Naive thymus-derived CD4-positive, alpha-beta T cell (primary cell): ENCODE measurements at regions not wholly inside any gene's neighbourhood (a gene's known extent, or its start where the extent isn't known, plus 50 kb on each side); places are given as distances from the start of the nearest gene placed in this dataset.

Experiments
- ATAC-seq: fragments of 150-1000 bp; cut with Tn5 transposase; 2 replicates; pipeline ENCODE4 v1.10.0; 2021; ENCODE audit warnings: mild to moderate bottlenecking, moderate library complexity
- CTCF ChIA-PET: fragments of 350-600 bp; sonication (Branson Sonifier 250); formaldehyde crosslinking; loops from one replicate; lab custom pipeline; 2021; ENCODE audit warnings: antibody characterized with exemption; lab: Charles Lee
- POLR2A ChIA-PET: fragments of 350-600 bp; sonication (Branson Sonifier 250); formaldehyde crosslinking; loops from one replicate; lab custom pipeline; 2021; ENCODE audit warnings: antibody characterized with exemption, inconsistent platforms; lab: Charles Lee
- DNase-seq, 9 donors: peaks; one replicate each; pipeline versions ENCODE4 v3.0.0 to v3.0.0-alpha.2; 2020 to 2022; ENCODE audit warnings: mixed read lengths in 1 of 9
- H3K27ac ChIP-seq: one replicate; pipeline ENCODE4 v1.7.0; 2013; ENCODE audit warnings: mild to moderate bottlenecking, low read depth, low read length, moderate library complexity
- H3K27me3 ChIP-seq, 2 donors: one replicate each; pipeline ENCODE4 v1.7.0; 2013; ENCODE audit warnings: low read length in 2 of 2, mild to moderate bottlenecking in 2 of 2, moderate library complexity in 2 of 2; ENCODE audit not compliant: control insufficient read depth in 2 of 2, insufficient read depth in 2 of 2
- H3K36me3 ChIP-seq, 3 experiments: 1 replicate in 2 of 3; 2 replicates in 1 of 3; pipeline ENCODE4 v1.7.0; 2013; ENCODE audit warnings: low read length in 3 of 3, mild to moderate bottlenecking in 3 of 3, moderate library complexity in 1 of 3; ENCODE audit not compliant: insufficient read depth in 3 of 3, control insufficient read depth in 2 of 3
- H3K4me1 ChIP-seq, 2 donors: one replicate each; pipeline ENCODE4 v1.7.0; 2013; ENCODE audit warnings: low read length in 2 of 2, mild to moderate bottlenecking in 2 of 2, moderate library complexity in 1 of 2; ENCODE audit not compliant: control insufficient read depth in 2 of 2, insufficient read depth in 2 of 2
- H3K4me3 ChIP-seq: 2 replicates; pipeline ENCODE4 v1.7.0; 2013; ENCODE audit warnings: mild to moderate bottlenecking, low read length
- H3K9me3 ChIP-seq, 3 experiments: 1 replicate in 2 of 3; 2 replicates in 1 of 3; pipeline ENCODE4 v1.7.0; 2013; ENCODE audit warnings: low read length in 3 of 3; ENCODE audit not compliant: control insufficient read depth in 2 of 3
- H3K27ac Mint-ChIP-seq, 9 donors: one replicate each; pipeline ENCODE4 v1.8.0; 2020 to 2022; ENCODE audit warnings: mixed read lengths in 9 of 9, mild to moderate bottlenecking in 8 of 9, moderate library complexity in 5 of 9, inconsistent platforms in 2 of 9
- H3K27me3 Mint-ChIP-seq, 5 donors: one replicate each; pipeline ENCODE4 v1.8.0; 2021 to 2022; ENCODE audit warnings: mixed read lengths in 5 of 5, mild to moderate bottlenecking in 1 of 5
- H3K36me3 Mint-ChIP-seq, 5 donors: one replicate each; pipeline ENCODE4 v1.8.0; 2020 to 2022; ENCODE audit warnings: mixed read lengths in 5 of 5, mild to moderate bottlenecking in 3 of 5, inconsistent platforms in 1 of 5
- H3K4me1 Mint-ChIP-seq, 7 donors: one replicate each; pipeline ENCODE4 v1.8.0; 2020 to 2022; ENCODE audit warnings: mixed read lengths in 7 of 7, mild to moderate bottlenecking in 3 of 7, inconsistent platforms in 1 of 7
- H3K4me3 Mint-ChIP-seq, 10 donors: one replicate each; pipeline ENCODE4 v1.8.0; 2020 to 2022; ENCODE audit warnings: mild to moderate bottlenecking in 10 of 10, mixed read lengths in 10 of 10, moderate library complexity in 6 of 10, inconsistent platforms in 2 of 10
- H3K9me3 Mint-ChIP-seq, 11 donors: one replicate each; pipeline ENCODE4 v1.8.0; 2020 to 2022; ENCODE audit warnings: mixed read lengths in 11 of 11, mild to moderate bottlenecking in 4 of 11, inconsistent platforms in 1 of 11, moderate library complexity in 1 of 11
- intact Hi-C, 2 donors: fragments of 100-400 bp; cut with micrococcal nuclease; formaldehyde crosslinking; loops; one replicate each; pipeline ENCODE4 v1.15.1; 2023

DNA sequence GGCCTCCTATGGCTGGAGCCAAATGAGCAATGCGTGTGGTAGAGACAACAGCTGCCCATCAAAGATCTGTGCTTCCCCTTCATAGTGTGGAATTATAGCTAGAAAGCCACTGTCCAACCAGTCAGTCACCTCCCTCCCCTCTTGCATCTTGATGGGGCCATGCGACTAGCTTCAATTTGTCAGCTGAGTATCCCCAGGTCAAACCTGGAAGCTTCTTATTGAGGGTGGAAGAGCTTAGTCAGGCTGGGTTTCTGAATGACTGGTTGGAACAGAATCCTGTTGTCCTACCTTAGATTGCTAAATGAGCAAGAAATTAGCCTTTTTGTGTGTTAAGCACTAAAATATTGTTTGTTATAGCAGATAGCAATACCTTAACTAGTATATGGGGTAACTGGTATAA lies 625.4 kb downstream of the PTPRC start:
- Histone ChIP-seq H3K4me1 (no peaks in the 10 kb centered on the region), H3K4me3 (no peak overlapping the region), H3K9me3 (no peaks in the 10 kb centered on the region), H3K36me3 (no peaks in the 10 kb centered on the region), H3K27ac (no peak overlapping the region), H3K27me3 (no peaks in the 10 kb centered on the region)
- Mint-ChIP-seq H3K4me3 (no peak overlapping the region), H3K36me3 (no peaks in the 10 kb centered on the region), H3K27me3 (peaks cover 0 to 10% (median 4%) of the 10 kb centered on the region in 5 donors), H3K9me3 (peaks cover 0 to 1% (median 0%) of the 10 kb centered on the region in 11 donors), H3K4me1 (peaks cover 0 to 2% (median 0%) of the 10 kb centered on the region in 7 donors), H3K27ac (no peak overlapping the region)
- intact Hi-C loops: no loop called here
- DNase-seq: no peak
- ChIA-PET CTCF (no interaction called here), POLR2A (no interaction called here)
- no peak for ATAC-seq

DNA sequence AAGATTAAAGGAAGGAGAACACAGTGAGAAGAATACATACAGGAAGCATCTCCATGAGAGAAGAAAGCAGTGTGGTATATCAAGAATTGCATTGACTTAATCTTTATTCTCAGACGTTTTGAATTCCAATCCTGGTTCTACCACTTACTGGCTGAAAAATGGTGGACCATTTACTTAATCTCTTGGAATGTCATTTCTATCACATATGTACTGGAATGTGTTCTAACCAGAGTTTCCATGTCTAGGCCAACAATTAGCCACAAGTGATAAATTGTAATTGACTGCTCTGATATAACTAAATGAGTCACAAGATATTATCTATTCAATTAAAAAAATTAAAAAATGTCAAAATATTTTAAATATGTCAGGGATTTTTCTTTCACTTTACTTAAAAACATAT lies 626.1 kb downstream of the PTPRC start:
- Histone ChIP-seq H3K4me1 (no peaks in the 10 kb centered on the region), H3K4me3 (no peak overlapping the region), H3K27ac (no peak overlapping the region), H3K27me3 (no peaks in the 10 kb centered on the region), H3K9me3 (no peaks in the 10 kb centered on the region), H3K36me3 (no peaks in the 10 kb centered on the region)
- Mint-ChIP-seq H3K27ac (no peak overlapping the region), H3K4me1 (peaks cover 0 to 2% (median 0%) of the 10 kb centered on the region in 7 donors), H3K9me3 (no peaks in the 10 kb centered on the region), H3K4me3 (no peak overlapping the region), H3K36me3 (no peaks in the 10 kb centered on the region), H3K27me3 (peaks cover under 1 to 7% (median 5%) of the 10 kb centered on the region in 5 donors)
- ATAC-seq: no peak
- ChIA-PET POLR2A (no interaction called here), CTCF (no interaction called here)
- no peak for DNase-seq
- intact Hi-C loops: no loop called here

DNA sequence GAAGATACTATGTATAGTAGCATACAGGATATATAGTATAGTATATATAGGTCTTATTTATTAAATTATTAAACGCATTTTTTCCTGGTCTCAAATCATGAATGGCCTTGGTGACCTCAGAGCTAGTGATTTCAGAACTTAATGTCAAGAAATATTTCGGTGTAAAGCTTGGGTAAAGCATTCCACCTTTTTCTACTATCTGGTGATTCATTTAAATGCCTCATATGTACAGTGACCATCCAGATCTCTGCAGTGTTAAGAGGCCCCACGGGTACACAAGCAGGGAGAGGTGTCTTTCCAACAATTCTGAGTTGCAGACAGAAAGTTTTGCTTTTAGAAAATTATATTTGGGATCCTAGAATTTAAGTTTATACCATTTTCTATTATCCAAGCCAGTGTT lies 626.5 kb downstream of the PTPRC start:
- ChIA-PET POLR2A (no interaction called here), CTCF (no interaction called here)
- no peak overlapping the region for H3K4me3 ChIP-seq
- H3K9me3 ChIP-seq: no peaks in the 10 kb centered on the region
- intact Hi-C loops: no loop called here
- H3K27me3 ChIP-seq: no peaks in the 10 kb centered on the region
- Mint-ChIP-seq H3K27me3 (peaks cover 1 to 9% (median 4%) of the 10 kb centered on the region in 5 donors), H3K36me3 (no peaks in the 10 kb centered on the region), H3K27ac (no peak overlapping the region), H3K4me3 (no peak overlapping the region), H3K4me1 (peaks cover 0 to 2% (median 0%) of the 10 kb centered on the region in 7 donors), H3K9me3 (no peaks in the 10 kb centered on the region)
- H3K27ac ChIP-seq: no peak overlapping the region
- no peak for ATAC-seq
- H3K36me3 ChIP-seq: no peaks in the 10 kb centered on the region
- DNase-seq: no peak
- no peaks in the 10 kb centered on the region for H3K4me1 ChIP-seq

DNA sequence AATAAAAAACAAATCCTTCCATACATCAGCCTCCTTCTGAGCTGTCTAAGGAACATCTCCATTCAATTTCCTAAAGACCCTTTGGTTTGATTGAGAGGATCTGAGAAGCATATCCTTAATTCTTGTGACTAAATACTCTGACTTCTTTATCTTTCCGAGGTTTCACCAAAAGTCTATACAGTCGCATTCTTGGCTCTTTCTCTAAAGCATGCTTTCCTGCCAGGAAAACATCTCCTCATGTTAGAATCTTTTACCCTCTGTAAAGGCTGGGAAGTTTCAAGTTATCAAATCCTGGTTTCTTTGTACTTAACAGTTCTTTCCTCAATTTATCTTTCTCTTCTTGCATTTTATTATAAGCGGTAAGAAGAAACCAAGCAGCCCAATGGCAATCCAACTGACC lies 630.4 kb downstream of the PTPRC start:
- Histone ChIP-seq H3K27ac (no peak overlapping the region), H3K9me3 (no peaks in the 10 kb centered on the region), H3K36me3 (no peaks in the 10 kb centered on the region), H3K27me3 (no peaks in the 10 kb centered on the region), H3K4me1 (no peaks in the 10 kb centered on the region), H3K4me3 (no peak overlapping the region)
- CTCF ChIA-PET: no interaction called here
- Mint-ChIP-seq H3K27me3 (peaks cover 0 to 6% (median 5%) of the 10 kb centered on the region in 5 donors), H3K36me3 (no peaks in the 10 kb centered on the region), H3K27ac (no peak overlapping the region), H3K4me1 (peaks cover 0 to 2% (median 0%) of the 10 kb centered on the region in 7 donors), H3K4me3 (no peak overlapping the region), H3K9me3 (no peaks in the 10 kb centered on the region)
- intact Hi-C loops: no loop called here
- ATAC-seq: no peak
- DNase-seq: no peak
- POLR2A ChIA-PET: no interaction called here

DNA sequence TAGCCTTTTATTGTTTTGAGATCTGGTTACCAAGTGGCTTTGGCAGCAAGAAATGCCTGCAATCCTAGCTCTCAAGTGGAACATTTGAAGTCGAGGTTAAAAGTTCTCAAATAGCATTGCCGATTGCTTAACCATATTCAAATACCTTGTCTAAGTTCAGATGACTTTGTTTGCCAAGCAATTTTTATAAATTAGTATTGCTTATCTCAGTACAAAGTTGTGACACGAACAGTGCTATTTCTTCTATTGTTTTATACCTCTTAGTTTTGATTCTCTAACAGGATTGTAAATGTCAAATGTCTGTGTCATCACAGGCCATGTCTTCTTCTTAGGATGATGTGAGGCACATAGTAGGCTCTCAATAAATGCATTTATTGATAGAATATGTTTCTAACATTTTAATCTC lies 633.3 kb downstream of the PTPRC start:
- Histone ChIP-seq H3K27me3 (no peaks in the 10 kb centered on the region), H3K4me1 (no peaks in the 10 kb centered on the region), H3K27ac (no peak overlapping the region), H3K9me3 (no peaks in the 10 kb centered on the region), H3K4me3 (no peak overlapping the region), H3K36me3 (no peaks in the 10 kb centered on the region)
- intact Hi-C loops: no loop called here
- Mint-ChIP-seq H3K27ac (no peak overlapping the region), H3K36me3 (no peaks in the 10 kb centered on the region), H3K27me3 (peaks cover 0 to 9% (median 4%) of the 10 kb centered on the region in 5 donors), H3K9me3 (peaks cover 0 to 2% (median 0%) of the 10 kb centered on the region in 11 donors), H3K4me3 (no peak overlapping the region), H3K4me1 (peaks cover 0 to 4% (median 0%) of the 10 kb centered on the region in 7 donors)
- no peak for ATAC-seq
- ChIA-PET POLR2A (no interaction called here), CTCF (no interaction called here)
- no peak for DNase-seq

DNA sequence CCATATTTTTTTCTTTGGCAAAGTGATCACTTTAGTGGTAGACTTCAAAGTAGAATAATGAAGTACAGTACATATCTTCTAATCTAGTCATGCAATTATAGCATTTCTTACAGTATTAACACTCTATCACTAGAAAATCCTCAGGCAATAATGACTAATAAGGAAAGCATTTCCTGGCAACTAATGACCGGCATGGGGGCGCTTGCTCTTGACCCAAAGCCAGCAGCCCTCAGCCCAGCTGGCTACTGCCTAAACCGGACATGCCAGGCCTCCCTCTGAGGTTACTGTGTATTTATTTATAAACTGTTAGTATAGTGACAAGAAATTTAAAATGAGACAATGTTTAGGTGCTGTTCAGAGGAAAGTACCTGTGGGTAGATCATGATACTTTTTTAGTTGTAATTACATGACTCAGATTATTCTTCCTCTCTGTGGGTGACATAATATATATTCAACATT lies 633.8 kb downstream of the PTPRC start:
- no peaks in the 10 kb centered on the region for H3K4me1 ChIP-seq
- H3K9me3 ChIP-seq: no peaks in the 10 kb centered on the region
- H3K27me3 Mint-ChIP-seq: peaks cover 0 to 9% (median 4%) of the 10 kb centered on the region in 5 donors
- no peak overlapping the region for H3K27ac ChIP-seq
- H3K4me1 Mint-ChIP-seq: peaks cover 0 to 4% (median 0%) of the 10 kb centered on the region in 7 donors
- ChIA-PET CTCF (no interaction called here), POLR2A (no interaction called here)
- H3K27ac Mint-ChIP-seq: no peak overlapping the region
- H3K27me3 ChIP-seq: no peaks in the 10 kb centered on the region
- no peaks in the 10 kb centered on the region for H3K36me3 Mint-ChIP-seq
- H3K9me3 Mint-ChIP-seq: peaks cover 0 to 4% (median 0%) of the 10 kb centered on the region in 11 donors
- no peaks in the 10 kb centered on the region for H3K36me3 ChIP-seq
- intact Hi-C loops: no loop called here
- H3K4me3 Mint-ChIP-seq: no peak overlapping the region
- no peak for ATAC-seq
- DNase-seq: no peak
- no peak overlapping the region for H3K4me3 ChIP-seq

DNA sequence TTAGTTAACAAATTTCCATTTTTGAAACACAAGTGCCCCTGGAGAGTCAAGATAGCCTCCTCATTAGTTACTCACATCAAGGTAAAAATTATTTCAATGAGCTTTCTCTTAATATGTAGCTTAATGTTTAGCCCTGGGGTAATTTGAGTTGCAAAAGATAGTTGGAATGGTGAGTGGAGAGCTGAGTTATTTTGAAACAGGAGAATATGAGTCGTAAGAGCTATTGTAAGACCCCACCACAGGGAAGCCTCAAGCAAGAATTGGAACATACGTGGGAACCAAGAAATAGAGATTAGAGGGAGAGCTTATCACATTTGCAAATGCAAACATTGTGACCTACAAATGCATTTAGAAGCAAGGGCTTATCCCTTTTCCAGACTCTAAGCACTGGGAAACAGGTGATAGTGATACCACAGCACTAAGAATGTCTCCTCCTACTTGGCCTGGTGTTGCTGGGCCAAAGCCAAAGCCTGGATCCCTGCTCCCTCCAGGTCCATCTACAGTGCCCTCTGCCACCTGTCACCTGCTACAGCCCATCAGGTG lies 635.1 kb downstream of the PTPRC start:
- H3K27me3 ChIP-seq: no peaks in the 10 kb centered on the region
- no peaks in the 10 kb centered on the region for H3K4me1 ChIP-seq
- intact Hi-C loops: no loop called here
- Mint-ChIP-seq H3K27me3 (peaks cover 0 to 9% (median 4%) of the 10 kb centered on the region in 5 donors), H3K4me3 (no peak overlapping the region), H3K27ac (no peak overlapping the region), H3K36me3 (no peaks in the 10 kb centered on the region), H3K9me3 (peaks cover 0 to 4% (median 0%) of the 10 kb centered on the region in 11 donors), H3K4me1 (peaks cover 0 to 3% (median 0%) of the 10 kb centered on the region in 7 donors)
- H3K36me3 ChIP-seq: no peaks in the 10 kb centered on the region
- ChIA-PET POLR2A (no interaction called here), CTCF (no interaction called here)
- no peak overlapping the region for H3K27ac ChIP-seq
- H3K4me3 ChIP-seq: no peak overlapping the region
- no peak for ATAC-seq
- no peak for DNase-seq
- no peaks in the 10 kb centered on the region for H3K9me3 ChIP-seq
